DND-41 (cell line): ENCODE measurements at regions not wholly inside any gene's neighbourhood (a gene's known extent, or its start where the extent isn't known, plus 50 kb on each side); places are given as distances from the start of the nearest gene placed in this dataset.

Source experiments
- ATAC-seq: fragments of 200-7000 bp; cut with Tn5 transposase; 3 replicates; pipeline ENCODE4 v1.9.1; 2021; ENCODE audit warnings: low read depth; ENCODE audit not compliant: insufficient read depth
- DNase-seq: peaks from one replicate; pipeline ENCODE4 v3.0.0-alpha.2; 2020
- H2AFZ ChIP-seq: 2 replicates; pipeline ENCODE4 v1.6.0; 2012; ENCODE audit warnings: low read depth, low read length
- H3K27ac ChIP-seq: 2 replicates; pipeline ENCODE4 v1.5.1; 2012; ENCODE audit warnings: low read length, inconsistent platforms
- H3K27me3 ChIP-seq: fragments of 200-600 bp; sonication (generic); 2 replicates; pipeline ENCODE4 v1.6.0; 2012; ENCODE audit warnings: low read length, mild to moderate bottlenecking, inconsistent platforms; ENCODE audit not compliant: insufficient read depth, poor library complexity
- H3K36me3 ChIP-seq: 2 replicates; pipeline ENCODE4 v1.5.1; 2012; ENCODE audit warnings: low read length, inconsistent platforms; ENCODE audit not compliant: insufficient read depth
- H3K4me1 ChIP-seq: 2 replicates; pipeline ENCODE4 v1.5.1; 2012; ENCODE audit warnings: mild to moderate bottlenecking, low read length; ENCODE audit not compliant: insufficient read depth
- H3K4me2 ChIP-seq: 2 replicates; pipeline ENCODE4 v1.6.0; 2012; ENCODE audit warnings: mild to moderate bottlenecking, moderate library complexity, low read length, inconsistent platforms; ENCODE audit not compliant: insufficient read depth
- H3K4me3 ChIP-seq, 2 experiments: fragments of 200-600 bp in 1 of 2; shearing (Covaris generic) in 1 of 2; 2 replicates each; pipeline ENCODE4 v1.5.1; 2012 to 2016; ENCODE audit warnings: inconsistent platforms in 2 of 2, low read length in 2 of 2, mild to moderate bottlenecking in 2 of 2, low read depth in 1 of 2, moderate library complexity in 1 of 2
- H3K79me2 ChIP-seq: 2 replicates; pipeline ENCODE4 v1.6.0; 2012; ENCODE audit warnings: low read length, inconsistent platforms; ENCODE audit not compliant: insufficient read depth
- H3K9ac ChIP-seq: 2 replicates; pipeline ENCODE4 v1.6.0; 2012; ENCODE audit warnings: low read depth, mild to moderate bottlenecking, inconsistent platforms, low read length, moderate library complexity
- H3K9me3 ChIP-seq: 2 replicates; pipeline ENCODE4 v1.5.1; 2012; ENCODE audit warnings: low read length, moderate library complexity, mild to moderate bottlenecking, inconsistent platforms; ENCODE audit not compliant: insufficient read depth, severe bottlenecking
- H4K20me1 ChIP-seq: 2 replicates; pipeline ENCODE4 v1.6.0; 2012; ENCODE audit warnings: low read length; ENCODE audit not compliant: insufficient read depth
- CTCF ChIP-seq: IDR thresholded peaks from 2 replicates; pipeline ENCODE4 v1.5.1; 2012; ENCODE audit warnings: borderline replicate concordance, low read length, moderate library complexity, mild to moderate bottlenecking; ENCODE audit not compliant: poor library complexity, severe bottlenecking; ENCODE audit errors: extremely low read depth
- EZH2 ChIP-seq: IDR thresholded peaks from 3 replicates; pipeline ENCODE4 v1.6.1; 2012; ENCODE audit warnings: borderline replicate concordance, low read depth, mild to moderate bottlenecking, moderate library complexity, low read length, inconsistent platforms; ENCODE audit not compliant: severe bottlenecking

GRCh38 chr15:67917037-67917436, 77.2 kb upstream of the RNU6-1 start:
- TF ChIP-seq CTCF (no peak), EZH2 (no peak)
- Histone ChIP-seq H4K20me1 (no peaks in the 10 kb centered on the region), H3K79me2 (no peaks in the 10 kb centered on the region), H3K4me2 (no peak overlapping the region), H3K36me3 (no peaks in the 10 kb centered on the region), H3K27me3 (no peaks in the 10 kb centered on the region), H3K27ac (no peak overlapping the region), H3K4me3 (no peak overlapping the region), H3K4me1 (no peaks in the 10 kb centered on the region), H3K9me3 (peaks cover 11% of the 10 kb centered on the region), H2AFZ (no peak overlapping the region), H3K9ac (no peak overlapping the region)
- DNase-seq (no peak), ATAC-seq (no peak)

GRCh38 chr15:67917636-67918035, 77.8 kb upstream of the RNU6-1 start:
- H3K4me2 ChIP-seq = no peak overlapping the region
- no peak for DNase-seq
- TF ChIP-seq CTCF (no peak), EZH2 (no peak)

GRCh38 chr15:67918205-67918861, 78.5 kb upstream of the RNU6-1 start:
- no peak overlapping the region for H3K27ac ChIP-seq
- no peaks in the 10 kb centered on the region for H4K20me1 ChIP-seq
- no peak overlapping the region for H3K4me2 ChIP-seq
- H3K36me3 ChIP-seq = no peaks in the 10 kb centered on the region
- no peaks in the 10 kb centered on the region for H3K4me1 ChIP-seq
- TF ChIP-seq CTCF (no peak), EZH2 (no peak)
- ATAC-seq (no peak), DNase-seq (no peak)
- H3K27me3 ChIP-seq = no peaks in the 10 kb centered on the region
- H3K9me3 ChIP-seq = peaks cover 11% of the 10 kb centered on the region
- no peak overlapping the region for H2AFZ ChIP-seq
- H3K9ac ChIP-seq = no peak overlapping the region
- no peaks in the 10 kb centered on the region for H3K79me2 ChIP-seq
- no peak overlapping the region for H3K4me3 ChIP-seq

More at GRCh38 chr15:67917636-67918035, 77.8 kb upstream of the RNU6-1 start:
- Histone ChIP-seq H3K4me3 (no peak overlapping the region), H2AFZ (no peak overlapping the region), H3K79me2 (no peaks in the 10 kb centered on the region), H3K9ac (no peak overlapping the region), H3K27ac (no peak overlapping the region), H3K27me3 (no peaks in the 10 kb centered on the region), H4K20me1 (no peaks in the 10 kb centered on the region), H3K36me3 (no peaks in the 10 kb centered on the region), H3K4me1 (no peaks in the 10 kb centered on the region), H3K9me3 (peaks cover 11% of the 10 kb centered on the region)
- no peak for ATAC-seq
